ENCODE measurements at regions not wholly inside any gene's neighbourhood (a gene's known extent, or its start where the extent isn't known, plus 50 kb on each side); places are given as distances from the start of the nearest gene placed in this dataset.

DNA sequence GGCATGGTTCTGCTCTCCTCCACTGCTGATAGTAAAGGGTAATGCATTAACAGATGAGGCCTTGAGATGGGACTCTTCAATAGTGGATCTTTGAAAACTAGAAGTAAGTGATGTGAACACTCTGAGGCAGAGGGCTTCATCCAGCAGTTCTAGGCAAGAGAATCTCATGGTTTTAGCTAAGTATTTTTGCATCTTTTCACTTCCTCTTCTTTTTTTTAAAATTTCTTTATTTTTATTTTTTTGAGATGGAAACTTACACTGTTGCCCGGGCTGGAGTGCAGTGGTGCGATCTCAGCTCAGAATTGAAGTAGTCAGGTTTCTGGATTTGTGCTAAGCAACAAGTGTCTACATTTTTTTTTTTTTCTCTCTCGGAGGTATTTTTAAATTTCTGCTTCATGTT is 101.9 kb downstream of the MTRR start:
- TF ChIP-seq HOXB5 (CRISPR knock-in tag; IDR thresholded peaks at IDR 0.05), result no peak
- no peak for TF ChIP-seq NR3C1 (IDR thresholded peaks at IDR 0.05)
- TF ChIP-seq JUN (IDR thresholded peaks at IDR 0.05), result no peak
- no peak for TF ChIP-seq NPAS2 (CRISPR knock-in tag; IDR thresholded peaks at IDR 0.05; ENCODE audit: borderline replicate concordance)
- TF ChIP-seq EHMT2 (IDR thresholded peaks at IDR 0.05; ENCODE audit: low read depth), result no peak
- no peak for TF ChIP-seq ZC3H11A (IDR thresholded peaks at IDR 0.05)
- TF ChIP-seq PHF8 (IDR thresholded peaks at IDR 0.05; ENCODE audit: borderline replicate concordance, low read depth), result no peak
- no peak for TF ChIP-seq ZFP36 (IDR thresholded peaks at IDR 0.05; ENCODE audit: borderline replicate concordance, partially characterized antibody)
- H3K4me3 ChIP-seq, result no peak overlapping the region
- WGBS (ENCODE audit: missing lambda C conversion rate), result 5% methylated on average over 3 of the region's 3 CpGs
- ChIA-PET CTCF (interaction anchor here (0.6 kb wide), 1 partner anchor 297 kb away, joined by 3 read pairs; no protein-coding TSS in a partner anchor), POLR2A (no interaction called here)
- H3K4me2 ChIP-seq, result no peak overlapping the region
- no peaks in the 10 kb centered on the region for H3K9me3 ChIP-seq
- ATAC-seq, result no peak
- H3K4me1 ChIP-seq, result no peaks in the 10 kb centered on the region
- DNase-seq (ENCODE audit: low read depth in 1 of 2, low spot score in 1 of 2), result no peak
- FAIRE-seq, result no peak
- H3K27ac ChIP-seq, result no peak overlapping the region

DNA sequence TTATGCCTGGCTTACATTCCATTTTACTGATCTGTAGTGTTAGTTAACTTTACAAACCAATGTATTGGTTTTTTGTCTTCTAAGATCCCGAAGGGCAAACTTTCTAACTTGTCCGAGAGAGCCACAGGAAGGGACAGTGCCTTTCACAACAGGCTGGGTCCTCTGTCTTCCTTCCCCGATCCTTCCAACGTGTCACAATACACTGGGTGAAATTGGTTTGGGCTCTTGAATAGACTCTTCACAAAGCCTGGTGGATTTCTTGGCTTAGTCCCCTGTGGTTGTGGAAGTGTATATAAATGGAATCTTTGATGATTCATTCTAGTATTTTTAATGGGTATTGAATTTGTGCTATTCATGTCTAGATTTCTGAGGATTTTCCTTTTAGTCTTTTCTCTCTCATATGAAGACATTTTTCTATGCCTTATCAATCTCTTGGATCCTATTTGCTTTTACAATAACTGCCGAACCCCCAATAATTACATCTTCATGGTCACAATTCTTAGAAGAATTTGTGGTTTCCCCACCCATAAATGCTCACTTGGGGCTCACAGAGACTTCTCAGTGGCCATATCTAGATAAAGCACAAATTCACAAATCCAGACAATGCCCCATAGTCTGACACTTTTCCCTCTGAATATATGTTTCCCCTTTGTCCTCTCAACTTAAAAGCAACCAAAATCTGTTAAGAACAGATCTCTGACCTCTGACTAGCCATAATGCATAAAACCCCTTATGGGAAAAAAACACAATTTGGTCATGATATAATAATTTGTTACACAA is 107.7 kb downstream of the MTRR start:
- DNase-seq (ENCODE audit: low read depth in 1 of 2, low spot score in 1 of 2) (no peak), FAIRE-seq (no peak), ATAC-seq (no peak)
- WGBS (ENCODE audit: missing lambda C conversion rate), result 8% methylated on average over 5 of the region's 5 CpGs
- Histone ChIP-seq H3K4me1 (no peaks in the 10 kb centered on the region), H3K4me2 (no peak overlapping the region), H3K27ac (no peak overlapping the region), H3K4me3 (no peak overlapping the region), H3K9me3 (no peaks in the 10 kb centered on the region)
- CTCF ChIA-PET, result no interaction called here
- POLR2A ChIA-PET, result no interaction called here
- TF ChIP-seq TP53 (CRISPR knock-in tag; IDR thresholded peaks at IDR 0.05), result no peak
- TF ChIP-seq NPAS2 (CRISPR knock-in tag; IDR thresholded peaks at IDR 0.05; ENCODE audit: borderline replicate concordance), result no peak
- no peak for TF ChIP-seq FOSB (CRISPR knock-in tag; IDR thresholded peaks at IDR 0.05)
- TF ChIP-seq EHMT2 (IDR thresholded peaks at IDR 0.05; ENCODE audit: low read depth), result no peak
- no peak for TF ChIP-seq BHLHE40 (IDR thresholded peaks at IDR 0.05; ENCODE audit: low read depth, low read length)
- TF ChIP-seq, protein P1, sequence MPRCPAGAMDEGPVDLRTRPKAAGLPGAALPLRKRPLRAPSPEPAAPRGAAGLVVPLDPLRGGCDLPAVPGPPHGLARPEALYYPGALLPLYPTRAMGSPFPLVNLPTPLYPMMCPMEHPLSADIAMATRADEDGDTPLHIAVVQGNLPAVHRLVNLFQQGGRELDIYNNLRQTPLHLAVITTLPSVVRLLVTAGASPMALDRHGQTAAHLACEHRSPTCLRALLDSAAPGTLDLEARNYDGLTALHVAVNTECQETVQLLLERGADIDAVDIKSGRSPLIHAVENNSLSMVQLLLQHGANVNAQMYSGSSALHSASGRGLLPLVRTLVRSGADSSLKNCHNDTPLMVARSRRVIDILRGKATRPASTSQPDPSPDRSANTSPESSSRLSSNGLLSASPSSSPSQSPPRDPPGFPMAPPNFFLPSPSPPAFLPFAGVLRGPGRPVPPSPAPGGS (IDR thresholded peaks at IDR 0.05), result no peak
- TF ChIP-seq NFE2L2 (conservative IDR thresholded peaks at IDR 0.05; ENCODE audit: low read length), result no peak
- TF ChIP-seq ZC3H11A (IDR thresholded peaks at IDR 0.05), result no peak
- TF ChIP-seq JUNB (IDR thresholded peaks at IDR 0.05), result no peak
- TF ChIP-seq, protein P2, sequence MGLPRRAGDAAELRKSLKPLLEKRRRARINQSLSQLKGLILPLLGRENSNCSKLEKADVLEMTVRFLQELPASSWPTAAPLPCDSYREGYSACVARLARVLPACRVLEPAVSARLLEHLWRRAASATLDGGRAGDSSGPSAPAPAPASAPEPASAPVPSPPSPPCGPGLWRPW (IDR thresholded peaks at IDR 0.05), result no peak
- TF ChIP-seq, protein P3, sequence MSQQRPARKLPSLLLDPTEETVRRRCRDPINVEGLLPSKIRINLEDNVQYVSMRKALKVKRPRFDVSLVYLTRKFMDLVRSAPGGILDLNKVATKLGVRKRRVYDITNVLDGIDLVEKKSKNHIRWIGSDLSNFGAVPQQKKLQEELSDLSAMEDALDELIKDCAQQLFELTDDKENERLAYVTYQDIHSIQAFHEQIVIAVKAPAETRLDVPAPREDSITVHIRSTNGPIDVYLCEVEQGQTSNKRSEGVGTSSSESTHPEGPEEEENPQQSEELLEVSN (IDR thresholded peaks at IDR 0.05; ENCODE audit: borderline replicate concordance, low read depth), result no peak
- no peak for TF ChIP-seq TFCP2L1 (CRISPR knock-in tag; IDR thresholded peaks at IDR 0.05)

DNA sequence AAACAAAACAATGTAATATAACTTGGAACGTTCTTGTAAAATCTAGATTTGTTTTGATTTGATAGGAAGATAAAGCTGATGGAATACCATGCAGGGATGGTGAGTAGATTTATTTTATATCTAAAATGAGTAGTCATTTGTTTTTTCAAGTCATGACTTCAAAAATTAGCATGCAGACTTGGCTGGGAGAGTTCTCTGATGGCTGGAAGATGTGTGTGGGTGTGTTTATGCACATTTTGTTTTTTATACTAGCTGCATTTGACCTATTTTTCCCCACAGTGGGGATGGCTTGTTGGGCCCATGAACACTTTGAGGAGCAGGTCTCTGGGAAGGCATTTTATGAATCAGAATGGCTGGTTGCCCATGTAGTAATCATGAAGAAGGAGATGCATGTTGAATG is 109.2 kb downstream of the MTRR start:
- TF ChIP-seq NPAS2 (CRISPR knock-in tag; IDR thresholded peaks at IDR 0.05; ENCODE audit: borderline replicate concordance), result no peak
- no peak for TF ChIP-seq RCOR1 (IDR thresholded peaks at IDR 0.05; ENCODE audit: low read depth, low read length)
- TF ChIP-seq RFX5 (IDR thresholded peaks at IDR 0.05), result no peak
- TF ChIP-seq HOXB13 (CRISPR knock-in tag; IDR thresholded peaks at IDR 0.05; ENCODE audit: low read depth), result no peak
- TF ChIP-seq, protein P1 (IDR thresholded peaks at IDR 0.05), result no peak
- no peak for TF ChIP-seq ZSCAN20 (CRISPR knock-in tag; IDR thresholded peaks at IDR 0.05)
- TF ChIP-seq, protein P4, sequence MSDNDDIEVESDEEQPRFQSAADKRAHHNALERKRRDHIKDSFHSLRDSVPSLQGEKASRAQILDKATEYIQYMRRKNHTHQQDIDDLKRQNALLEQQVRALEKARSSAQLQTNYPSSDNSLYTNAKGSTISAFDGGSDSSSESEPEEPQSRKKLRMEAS (IDR thresholded peaks at IDR 0.05), result no peak
- no peak for TF ChIP-seq MAFK (IDR thresholded peaks at IDR 0.05; ENCODE audit: partially characterized antibody)
- no peak for TF ChIP-seq KDM1A (IDR thresholded peaks at IDR 0.05; ENCODE audit: low read depth)
- no peak for TF ChIP-seq KDM5A (IDR thresholded peaks at IDR 0.05)
- TF ChIP-seq JUN (IDR thresholded peaks at IDR 0.05), result no peak
- TF ChIP-seq, protein P5, sequence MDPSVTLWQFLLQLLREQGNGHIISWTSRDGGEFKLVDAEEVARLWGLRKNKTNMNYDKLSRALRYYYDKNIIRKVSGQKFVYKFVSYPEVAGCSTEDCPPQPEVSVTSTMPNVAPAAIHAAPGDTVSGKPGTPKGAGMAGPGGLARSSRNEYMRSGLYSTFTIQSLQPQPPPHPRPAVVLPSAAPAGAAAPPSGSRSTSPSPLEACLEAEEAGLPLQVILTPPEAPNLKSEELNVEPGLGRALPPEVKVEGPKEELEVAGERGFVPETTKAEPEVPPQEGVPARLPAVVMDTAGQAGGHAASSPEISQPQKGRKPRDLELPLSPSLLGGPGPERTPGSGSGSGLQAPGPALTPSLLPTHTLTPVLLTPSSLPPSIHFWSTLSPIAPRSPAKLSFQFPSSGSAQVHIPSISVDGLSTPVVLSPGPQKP (IDR thresholded peaks at IDR 0.05; ENCODE audit: low read depth, low read length), result no peak
- TF ChIP-seq POLR2AphosphoS2 (conservative IDR thresholded peaks at IDR 0.05; ENCODE audit: low read length), result no peak
- no peak for TF ChIP-seq NFE2L2 (conservative IDR thresholded peaks at IDR 0.05; ENCODE audit: low read length)
- TF ChIP-seq RNF2 (IDR thresholded peaks at IDR 0.05; ENCODE audit: borderline replicate concordance, low read depth), result no peak
- TF ChIP-seq MYC (IDR thresholded peaks at IDR 0.05; ENCODE audit: borderline replicate concordance, low read length), result no peak
- TF ChIP-seq PHF8 (IDR thresholded peaks at IDR 0.05; ENCODE audit: borderline replicate concordance, low read depth), result no peak
- TF ChIP-seq RARB (CRISPR knock-in tag; IDR thresholded peaks at IDR 0.05), result no peak
- H3K27ac ChIP-seq, result no peak overlapping the region
- no peak for FAIRE-seq
- POLR2A ChIA-PET, result no interaction called here
- 0% methylated on average over 1 of the region's 1 CpG for WGBS (ENCODE audit: missing lambda C conversion rate)
- H3K4me3 ChIP-seq, result no peak overlapping the region
- CTCF ChIA-PET, result no interaction called here
- no peaks in the 10 kb centered on the region for H3K4me1 ChIP-seq
- no peak for ATAC-seq
- no peak for DNase-seq (ENCODE audit: low read depth in 1 of 2, low spot score in 1 of 2)
- H3K4me2 ChIP-seq, result no peak overlapping the region
- H3K9me3 ChIP-seq, result no peaks in the 10 kb centered on the region
